K562 (cell line): ENCODE measurements at regions not wholly inside any gene's neighbourhood (a gene's known extent, or its start where the extent isn't known, plus 50 kb on each side); places are given as distances from the start of the nearest gene placed in this dataset.
A peak's percentile ranks its signal among the peaks of the same experiment; 100 is the strongest.

ENCODE experiments used
- ARID1B ChIP-seq: fragments of 450-650 bp; IDR thresholded peaks from 2 replicates; pipeline ENCODE4 v1.6.1; 2016; ENCODE audit warnings: antibody characterized with exemption, mild to moderate bottlenecking, inconsistent platforms
- CEBPB ChIP-seq: fragments of 450-650 bp; IDR thresholded peaks from 2 replicates; pipeline ENCODE4 v1.6.1; 2016; ENCODE audit warnings: missing genetic modification characterization, missing compliant biosample characterization
- CHD1 ChIP-seq: fragments of 200-600 bp; sonication (generic); IDR thresholded peaks from one replicate; pipeline ENCODE4 v1.6.1; 2012; ENCODE audit warnings: mild to moderate bottlenecking, moderate library complexity, low read length, inconsistent platforms
- CREBBP ChIP-seq: IDR thresholded peaks from one replicate; pipeline ENCODE4 v1.6.1; 2012; ENCODE audit warnings: low read depth, mild to moderate bottlenecking, control low read depth, inconsistent platforms, low read length
- EP300 ChIP-seq: IDR thresholded peaks from 2 replicates; pipeline ENCODE4 v1.6.1; 2012; ENCODE audit warnings: low read length, improper control_type of control experiment
- ILK ChIP-seq: fragments of 450-650 bp; IDR thresholded peaks from 2 replicates; pipeline ENCODE4 v1.6.1; 2016; ENCODE audit warnings: missing genetic modification characterization, low read depth, mild to moderate bottlenecking, missing compliant biosample characterization, moderate library complexity, borderline replicate concordance
- MYBL2 ChIP-seq, 2 experiments: fragments of 450-650 bp in 1 of 2; sonication (generic) in 1 of 2; formaldehyde crosslinking in 1 of 2; IDR thresholded peaks; 2 replicates each; pipeline versions ENCODE4 v1.6.1 to v1.8.1; 2017 to 2022; ENCODE audit warnings: borderline replicate concordance in 1 of 2, inconsistent platforms in 1 of 2, low read depth in 1 of 2, mild to moderate bottlenecking in 1 of 2, missing genetic modification reagents in 1 of 2, moderate library complexity in 1 of 2
- PHF21A ChIP-seq: fragments of 450-650 bp; IDR thresholded peaks from 2 replicates; pipeline ENCODE4 v1.6.1; 2017; ENCODE audit warnings: low read depth, borderline replicate concordance
- RAD51 ChIP-seq: fragments of 450-650 bp; IDR thresholded peaks from 2 replicates; pipeline ENCODE4 v1.7.1; 2016; ENCODE audit warnings: low read depth, mild to moderate bottlenecking, borderline replicate concordance
- SIN3A ChIP-seq, 2 experiments: fragments of 150-350 bp in 1 of 2; IDR thresholded peaks; 2 replicates each; pipeline ENCODE4 v1.6.1; 2011 to 2016; ENCODE audit warnings: borderline replicate concordance in 2 of 2, low read depth in 2 of 2, low read length in 2 of 2, mild to moderate bottlenecking in 2 of 2, moderate library complexity in 2 of 2; ENCODE audit not compliant: control insufficient read depth in 1 of 2
- STAG1 ChIP-seq: sonication (generic); formaldehyde crosslinking; IDR thresholded peaks from 2 replicates; pipeline ENCODE4 v1.5.0; 2020; ENCODE audit warnings: missing genetic modification reagents, borderline replicate concordance
- STAT5A ChIP-seq: IDR thresholded peaks from 2 replicates; pipeline ENCODE4 v1.6.1; 2012; ENCODE audit warnings: low read length, inconsistent platforms, borderline replicate concordance
- TBL1XR1 ChIP-seq, 2 experiments: IDR thresholded peaks; 2 replicates each; pipeline ENCODE4 v1.6.1; 2012; ENCODE audit warnings: improper control_type of control experiment in 2 of 2, low read length in 2 of 2, mild to moderate bottlenecking in 1 of 2
- ZNF444 ChIP-seq: fragments of 250-450 bp; sonication (Bioruptor Pico); IDR thresholded peaks from 2 replicates; pipeline ENCODE4 v1.4.0; 2020; ENCODE audit warnings: mild to moderate bottlenecking, moderate library complexity
- TF ChIP-seq, protein P1 (sequence below): fragments of 200-800 bp; sonication (Bioruptor generic); IDR thresholded peaks from 2 replicates; pipeline ENCODE4 v1.6.1; 2017; ENCODE audit warnings: missing genetic modification characterization, missing compliant biosample characterization
- TF ChIP-seq, protein P2 (sequence below): fragments of 450-650 bp; formaldehyde crosslinking; IDR thresholded peaks from 2 replicates; pipeline ENCODE4 v1.4.0; 2020; ENCODE audit warnings: mild to moderate bottlenecking, mixed read lengths
- TF ChIP-seq, protein P3 (sequence below): sonication (generic); formaldehyde crosslinking; IDR thresholded peaks from 2 replicates; pipeline ENCODE4 v1.8.0; 2022; ENCODE audit warnings: missing genetic modification reagents, mild to moderate bottlenecking, borderline replicate concordance
- TF ChIP-seq, protein P4 (sequence below): sonication (generic); formaldehyde crosslinking; IDR thresholded peaks from 2 replicates; pipeline ENCODE4 v1.9.0; 2022; ENCODE audit warnings: mild to moderate bottlenecking, missing genetic modification reagents
- TF ChIP-seq, protein P5 (sequence below): fragments of 250-450 bp; sonication (Bioruptor Pico); IDR thresholded peaks from 2 replicates; pipeline ENCODE4 v1.8.0; 2022; ENCODE audit warnings: inconsistent platforms, mild to moderate bottlenecking, moderate library complexity, borderline replicate concordance

DNA sequence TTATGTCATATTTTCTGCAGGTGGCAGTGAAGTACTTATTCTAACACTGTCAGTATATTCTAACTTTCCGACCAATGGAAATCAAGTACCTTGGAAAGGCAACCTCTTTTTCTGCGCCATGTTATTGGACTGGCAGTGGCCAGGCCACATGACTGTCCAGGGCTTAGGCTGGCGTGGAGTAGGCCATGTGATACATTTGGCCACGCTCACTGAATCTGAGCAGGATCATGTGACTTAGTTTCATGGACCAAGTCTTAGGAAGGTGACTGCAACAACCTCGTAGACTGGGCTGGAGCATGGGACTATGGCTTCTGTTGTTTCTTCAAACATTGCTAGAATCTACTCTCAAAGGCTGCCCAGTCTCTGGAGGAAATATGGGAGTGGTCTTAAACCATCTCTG, 60.4 kb upstream of the HAAO start (continued):
- TF ChIP-seq, protein P1, sequence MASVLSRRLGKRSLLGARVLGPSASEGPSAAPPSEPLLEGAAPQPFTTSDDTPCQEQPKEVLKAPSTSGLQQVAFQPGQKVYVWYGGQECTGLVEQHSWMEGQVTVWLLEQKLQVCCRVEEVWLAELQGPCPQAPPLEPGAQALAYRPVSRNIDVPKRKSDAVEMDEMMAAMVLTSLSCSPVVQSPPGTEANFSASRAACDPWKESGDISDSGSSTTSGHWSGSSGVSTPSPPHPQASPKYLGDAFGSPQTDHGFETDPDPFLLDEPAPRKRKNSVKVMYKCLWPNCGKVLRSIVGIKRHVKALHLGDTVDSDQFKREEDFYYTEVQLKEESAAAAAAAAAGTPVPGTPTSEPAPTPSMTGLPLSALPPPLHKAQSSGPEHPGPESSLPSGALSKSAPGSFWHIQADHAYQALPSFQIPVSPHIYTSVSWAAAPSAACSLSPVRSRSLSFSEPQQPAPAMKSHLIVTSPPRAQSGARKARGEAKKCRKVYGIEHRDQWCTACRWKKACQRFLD (CRISPR knock-in tag) = no peak
- TF ChIP-seq TBL1XR1 (IDR thresholded peaks at IDR 0.05; ENCODE audit: low read length in 2 of 2) = no peak
- TF ChIP-seq, protein P2, sequence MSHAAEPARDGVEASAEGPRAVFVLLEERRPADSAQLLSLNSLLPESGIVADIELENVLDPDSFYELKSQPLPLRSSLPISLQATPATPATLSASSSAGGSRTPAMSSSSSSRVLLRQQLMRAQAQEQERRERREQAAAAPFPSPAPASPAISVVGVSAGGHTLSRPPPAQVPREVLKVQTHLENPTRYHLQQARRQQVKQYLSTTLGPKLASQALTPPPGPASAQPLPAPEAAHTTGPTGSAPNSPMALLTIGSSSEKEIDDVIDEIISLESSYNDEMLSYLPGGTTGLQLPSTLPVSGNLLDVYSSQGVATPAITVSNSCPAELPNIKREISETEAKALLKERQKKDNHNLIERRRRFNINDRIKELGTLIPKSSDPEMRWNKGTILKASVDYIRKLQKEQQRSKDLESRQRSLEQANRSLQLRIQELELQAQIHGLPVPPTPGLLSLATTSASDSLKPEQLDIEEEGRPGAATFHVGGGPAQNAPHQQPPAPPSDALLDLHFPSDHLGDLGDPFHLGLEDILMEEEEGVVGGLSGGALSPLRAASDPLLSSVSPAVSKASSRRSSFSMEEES (CRISPR knock-in tag) = peak; percentile 86
- TF ChIP-seq PHF21A = no peak
- TF ChIP-seq CHD1 = no peak
- TF ChIP-seq STAG1 = no peak
- TF ChIP-seq, protein P3, sequence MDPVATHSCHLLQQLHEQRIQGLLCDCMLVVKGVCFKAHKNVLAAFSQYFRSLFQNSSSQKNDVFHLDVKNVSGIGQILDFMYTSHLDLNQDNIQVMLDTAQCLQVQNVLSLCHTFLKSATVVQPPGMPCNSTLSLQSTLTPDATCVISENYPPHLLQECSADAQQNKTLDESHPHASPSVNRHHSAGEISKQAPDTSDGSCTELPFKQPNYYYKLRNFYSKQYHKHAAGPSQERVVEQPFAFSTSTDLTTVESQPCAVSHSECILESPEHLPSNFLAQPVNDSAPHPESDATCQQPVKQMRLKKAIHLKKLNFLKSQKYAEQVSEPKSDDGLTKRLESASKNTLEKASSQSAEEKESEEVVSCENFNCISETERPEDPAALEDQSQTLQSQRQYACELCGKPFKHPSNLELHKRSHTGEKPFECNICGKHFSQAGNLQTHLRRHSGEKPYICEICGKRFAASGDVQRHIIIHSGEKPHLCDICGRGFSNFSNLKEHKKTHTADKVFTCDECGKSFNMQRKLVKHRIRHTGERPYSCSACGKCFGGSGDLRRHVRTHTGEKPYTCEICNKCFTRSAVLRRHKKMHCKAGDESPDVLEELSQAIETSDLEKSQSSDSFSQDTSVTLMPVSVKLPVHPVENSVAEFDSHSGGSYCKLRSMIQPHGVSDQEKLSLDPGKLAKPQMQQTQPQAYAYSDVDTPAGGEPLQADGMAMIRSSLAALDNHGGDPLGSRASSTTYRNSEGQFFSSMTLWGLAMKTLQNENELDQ (CRISPR knock-in tag) = no peak
- TF ChIP-seq SIN3A (IDR thresholded peaks at IDR 0.05; ENCODE audit: borderline replicate concordance in 2 of 2, control insufficient read depth in 1 of 2, low read depth in 2 of 2, low read length in 2 of 2) = no peak
- TF ChIP-seq ARID1B = no peak
- TF ChIP-seq MYBL2 (IDR thresholded peaks at IDR 0.05; ENCODE audit: low read depth) = no peak
- TF ChIP-seq MYBL2 (CRISPR knock-in tag; IDR thresholded peaks at IDR 0.05; ENCODE audit: borderline replicate concordance) = no peak
- peak; percentile 38; the same call in 1 of the 2 replicates for TF ChIP-seq RAD51
- TF ChIP-seq, protein P4, sequence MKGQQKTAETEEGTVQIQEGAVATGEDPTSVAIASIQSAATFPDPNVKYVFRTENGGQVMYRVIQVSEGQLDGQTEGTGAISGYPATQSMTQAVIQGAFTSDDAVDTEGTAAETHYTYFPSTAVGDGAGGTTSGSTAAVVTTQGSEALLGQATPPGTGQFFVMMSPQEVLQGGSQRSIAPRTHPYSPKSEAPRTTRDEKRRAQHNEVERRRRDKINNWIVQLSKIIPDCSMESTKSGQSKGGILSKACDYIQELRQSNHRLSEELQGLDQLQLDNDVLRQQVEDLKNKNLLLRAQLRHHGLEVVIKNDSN = peak; percentile 12; the same call in 1 of the 2 replicates
- TF ChIP-seq CREBBP = no peak
- no peak for TF ChIP-seq ILK (tag)
- TF ChIP-seq STAT5A = no peak
- no peak for TF ChIP-seq EP300
- TF ChIP-seq, protein P5, sequence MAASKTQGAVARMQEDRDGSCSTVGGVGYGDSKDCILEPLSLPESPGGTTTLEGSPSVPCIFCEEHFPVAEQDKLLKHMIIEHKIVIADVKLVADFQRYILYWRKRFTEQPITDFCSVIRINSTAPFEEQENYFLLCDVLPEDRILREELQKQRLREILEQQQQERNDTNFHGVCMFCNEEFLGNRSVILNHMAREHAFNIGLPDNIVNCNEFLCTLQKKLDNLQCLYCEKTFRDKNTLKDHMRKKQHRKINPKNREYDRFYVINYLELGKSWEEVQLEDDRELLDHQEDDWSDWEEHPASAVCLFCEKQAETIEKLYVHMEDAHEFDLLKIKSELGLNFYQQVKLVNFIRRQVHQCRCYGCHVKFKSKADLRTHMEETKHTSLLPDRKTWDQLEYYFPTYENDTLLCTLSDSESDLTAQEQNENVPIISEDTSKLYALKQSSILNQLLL (CRISPR knock-in tag) = no peak
- TF ChIP-seq CEBPB = no peak
- TF ChIP-seq ZNF444 (CRISPR knock-in tag) = no peak
- TF ChIP-seq, all 486 proteins: peak for 3
